GM12872 (cell line): ENCODE measurements at regions not wholly inside any gene's neighbourhood (a gene's known extent, or its start where the extent isn't known, plus 50 kb on each side); places are given as distances from the start of the nearest gene placed in this dataset.

Experiments used
- TF ChIP-seq, protein P1 (sequence below): IDR thresholded peaks from 3 replicates; pipeline ENCODE4 v1.5.1; 2011; ENCODE audit warnings: low read depth, mild to moderate bottlenecking, low read length, moderate library complexity; ENCODE audit not compliant: insufficient read depth

DNA sequence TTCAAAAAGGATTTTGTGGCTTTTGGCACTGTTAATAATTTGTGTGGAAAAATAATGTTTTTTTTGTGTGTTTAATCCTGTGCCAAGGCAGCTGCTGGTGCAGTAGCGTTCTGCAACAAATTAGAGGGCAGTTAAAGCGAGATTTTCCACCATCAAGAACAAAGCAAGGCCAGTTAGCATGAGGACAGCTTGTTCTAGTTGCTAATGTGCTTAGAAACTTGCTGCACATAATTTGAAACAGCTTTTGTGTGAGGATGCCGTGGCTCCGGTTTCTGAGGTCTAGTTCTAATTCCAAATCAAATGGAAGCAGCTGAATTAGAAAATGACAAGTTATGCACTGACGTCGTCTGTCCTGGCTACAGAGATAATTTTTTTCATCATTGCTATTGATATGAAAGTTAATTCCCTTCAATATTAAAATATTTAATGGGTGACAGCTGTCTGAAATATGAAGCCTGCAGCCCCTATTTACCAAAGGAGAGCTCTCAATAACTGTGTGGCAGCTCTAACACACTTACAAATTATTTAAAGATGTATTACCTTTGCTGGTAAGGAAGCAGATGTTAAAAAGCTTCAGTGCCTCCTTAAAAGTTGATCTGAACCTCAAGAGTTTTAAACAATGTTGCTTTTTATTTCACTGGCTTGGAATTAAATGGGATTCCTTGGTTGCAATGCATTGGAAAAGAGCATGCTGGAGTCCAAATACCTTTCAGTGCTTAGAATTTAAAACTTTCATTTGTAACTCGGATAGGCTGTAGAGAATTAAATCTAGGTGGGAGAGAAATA lies 128.6 kb downstream of the SPATA31D1 start:
- TF ChIP-seq, protein P1, sequence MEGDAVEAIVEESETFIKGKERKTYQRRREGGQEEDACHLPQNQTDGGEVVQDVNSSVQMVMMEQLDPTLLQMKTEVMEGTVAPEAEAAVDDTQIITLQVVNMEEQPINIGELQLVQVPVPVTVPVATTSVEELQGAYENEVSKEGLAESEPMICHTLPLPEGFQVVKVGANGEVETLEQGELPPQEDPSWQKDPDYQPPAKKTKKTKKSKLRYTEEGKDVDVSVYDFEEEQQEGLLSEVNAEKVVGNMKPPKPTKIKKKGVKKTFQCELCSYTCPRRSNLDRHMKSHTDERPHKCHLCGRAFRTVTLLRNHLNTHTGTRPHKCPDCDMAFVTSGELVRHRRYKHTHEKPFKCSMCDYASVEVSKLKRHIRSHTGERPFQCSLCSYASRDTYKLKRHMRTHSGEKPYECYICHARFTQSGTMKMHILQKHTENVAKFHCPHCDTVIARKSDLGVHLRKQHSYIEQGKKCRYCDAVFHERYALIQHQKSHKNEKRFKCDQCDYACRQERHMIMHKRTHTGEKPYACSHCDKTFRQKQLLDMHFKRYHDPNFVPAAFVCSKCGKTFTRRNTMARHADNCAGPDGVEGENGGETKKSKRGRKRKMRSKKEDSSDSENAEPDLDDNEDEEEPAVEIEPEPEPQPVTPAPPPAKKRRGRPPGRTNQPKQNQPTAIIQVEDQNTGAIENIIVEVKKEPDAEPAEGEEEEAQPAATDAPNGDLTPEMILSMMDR, result no peak

DNA sequence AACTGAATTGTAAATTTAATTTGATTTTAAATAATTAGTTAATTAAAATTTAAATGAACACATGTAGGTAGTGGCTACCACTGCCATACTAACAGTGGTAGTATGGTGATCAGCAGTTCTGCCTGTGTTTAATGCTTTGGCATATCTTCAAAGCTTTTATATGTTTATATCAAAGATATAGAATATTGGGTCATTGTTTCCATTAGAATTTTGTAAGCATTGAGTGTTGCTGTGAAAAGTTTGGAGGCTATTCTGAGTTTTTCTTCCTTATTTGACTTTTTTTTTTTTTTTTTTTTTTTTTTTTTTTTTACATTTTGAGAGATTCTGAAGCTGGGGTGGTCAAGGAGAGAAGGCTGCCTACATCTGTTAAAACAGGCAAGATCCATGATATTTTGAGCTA lies 134.2 kb downstream of the SPATA31D1 start:
- TF ChIP-seq, protein P1, result no peak

DNA sequence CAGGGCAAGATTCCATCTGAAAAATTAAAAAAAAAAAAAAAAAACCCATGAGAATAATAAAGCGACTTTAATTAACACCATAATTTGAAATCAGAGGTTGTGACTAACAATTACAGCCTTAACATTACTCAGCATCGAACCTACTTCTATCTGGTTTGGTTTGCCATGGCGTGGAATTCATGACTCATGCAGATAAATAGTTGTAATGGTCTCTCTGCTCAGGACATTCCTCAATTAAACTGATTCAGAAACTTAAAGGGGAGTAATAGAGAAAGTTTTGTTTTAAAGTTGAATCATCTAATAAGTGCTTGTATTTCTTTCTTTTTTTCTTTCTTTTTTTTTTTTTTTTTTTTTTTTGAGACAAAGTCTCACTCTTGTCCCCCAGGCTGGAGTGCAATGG lies 135.5 kb downstream of the SPATA31D1 start:
- TF ChIP-seq, protein P1, result no peak

DNA sequence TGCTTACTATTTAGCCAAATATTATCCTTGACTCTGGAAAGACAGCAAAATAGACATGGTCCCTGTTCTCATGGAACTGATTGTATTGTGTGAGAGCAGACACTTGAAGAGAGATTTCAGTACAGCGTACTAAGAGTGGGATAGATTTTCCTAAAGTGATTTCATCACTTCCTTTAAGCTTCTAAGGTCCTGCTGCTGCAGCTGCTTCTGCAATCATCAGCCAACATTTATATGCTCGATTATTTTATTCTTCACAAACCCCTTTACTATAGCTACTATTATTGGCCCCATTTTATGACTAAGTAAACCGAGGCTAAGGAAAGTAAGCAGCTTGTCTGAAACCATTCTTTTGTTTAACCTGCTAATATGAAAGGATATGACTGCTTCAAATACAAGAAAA lies 137.7 kb downstream of the SPATA31D1 start:
- TF ChIP-seq, protein P1, result no peak

DNA sequence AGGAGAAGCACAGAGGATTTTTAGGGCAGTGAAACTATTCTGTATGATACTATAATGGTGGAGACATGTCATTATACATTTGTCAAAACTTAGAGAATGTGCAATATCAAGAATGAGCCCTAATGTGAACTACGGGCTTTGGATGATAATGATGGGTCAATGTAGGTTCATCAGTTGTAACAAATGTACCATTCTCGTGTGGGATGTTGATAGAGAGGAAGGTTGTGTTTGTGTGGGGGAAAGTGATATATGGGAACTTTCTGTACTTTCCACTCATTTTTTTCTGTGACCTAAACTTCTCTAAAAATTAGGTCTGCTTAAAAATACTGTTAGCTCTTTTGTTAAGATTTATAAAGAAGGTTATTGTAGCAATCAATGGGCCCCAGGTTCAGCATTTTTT lies 138.9 kb downstream of the SPATA31D1 start:
- TF ChIP-seq, protein P1, result no peak

DNA sequence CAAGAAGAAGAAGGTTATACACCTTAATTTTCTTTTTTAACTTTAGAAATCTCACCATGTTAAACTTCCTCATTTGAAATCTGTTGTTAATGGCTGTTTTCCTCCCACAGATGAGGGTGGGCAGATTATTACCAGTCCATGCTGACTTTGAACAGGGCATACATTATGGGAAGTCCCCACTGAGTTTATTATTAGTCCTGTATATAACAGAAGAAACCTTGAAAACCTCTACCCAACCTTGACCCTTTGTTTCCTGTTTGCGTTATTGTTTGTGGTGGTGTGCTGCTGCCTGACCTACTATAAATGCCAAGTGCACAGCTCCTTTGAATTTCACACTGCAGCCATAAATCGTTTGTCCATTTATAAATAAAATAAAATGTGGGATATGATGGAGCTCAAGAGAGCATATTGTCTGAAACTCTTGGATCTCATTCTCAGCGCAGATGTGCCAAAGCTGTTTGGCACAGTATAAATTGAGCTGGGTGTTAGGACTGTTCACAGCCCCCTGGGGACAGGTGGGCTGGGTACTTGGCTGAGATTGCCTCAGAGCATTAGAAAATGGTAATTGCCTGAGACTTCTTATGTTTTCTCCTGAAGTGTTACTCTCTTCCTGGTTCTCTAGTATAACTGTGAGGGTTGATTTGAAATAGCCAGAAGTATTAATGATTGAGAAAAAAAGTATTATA lies 139.6 kb downstream of the SPATA31D1 start:
- TF ChIP-seq, protein P1, result no peak

DNA sequence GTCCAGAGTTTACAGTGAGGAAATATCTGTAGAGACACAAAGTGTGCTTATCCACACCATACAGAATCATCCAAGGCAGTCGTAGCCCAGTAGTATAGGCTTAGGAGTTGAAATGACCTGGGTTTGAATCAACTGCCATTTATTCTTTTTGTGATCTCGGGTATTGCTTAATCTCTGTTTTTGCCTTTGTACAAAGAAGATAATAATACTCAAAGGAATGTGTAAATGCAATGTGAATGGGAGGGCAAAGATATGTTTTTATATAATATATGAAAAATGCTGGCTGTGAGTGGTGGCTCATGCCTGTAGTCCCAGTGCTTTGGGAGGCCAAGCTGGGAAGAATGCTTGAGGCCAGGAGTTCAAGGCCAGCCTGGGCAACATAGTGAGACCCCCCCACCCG lies 141.1 kb downstream of the SPATA31D1 start:
- TF ChIP-seq, protein P1, result no peak
